ENCODE measurements at regions not wholly inside any gene's neighbourhood (a gene's known extent, or its start where the extent isn't known, plus 50 kb on each side); places are given as distances from the start of the nearest gene placed in this dataset.

GRCh38 chr13:81683521-81683920 is 1342.6 kb upstream of the SPRY2 start:
- TF ChIP-seq JUN (IDR thresholded peaks at IDR 0.05; ENCODE audit: borderline replicate concordance, insufficient read depth, insufficient read length, low read depth) (no peak), MAX (IDR thresholded peaks at IDR 0.05; ENCODE audit: insufficient read depth, insufficient read length) (no peak), EZH2 (IDR thresholded peaks at IDR 0.05; ENCODE audit: borderline replicate concordance, low read depth, low read length, severe bottlenecking) (no peak), POLR2AphosphoS5 (IDR thresholded peaks at IDR 0.05; ENCODE audit: insufficient read depth, low read depth, low read length) (no peak), GATA2 (IDR thresholded peaks at IDR 0.05; ENCODE audit: insufficient read depth, insufficient read length, low read depth, low read length) (no peak), CTCF (IDR thresholded peaks at IDR 0.05; ENCODE audit: extremely low read depth in 1 of 2, insufficient read depth in 1 of 2, low read depth in 1 of 2, low read length in 2 of 2) (no peak), POLR2A (IDR thresholded peaks at IDR 0.05; ENCODE audit: low read depth, low read length) (no peak), MYC (IDR thresholded peaks at IDR 0.05; ENCODE audit: low read depth, low read length) (no peak), FOS (IDR thresholded peaks at IDR 0.05; ENCODE audit: borderline replicate concordance, insufficient read depth, low read length) (no peak)
- no peaks in the 10 kb centered on the region for H3K4me1 ChIP-seq (ENCODE audit: control insufficient read depth, extremely low read depth, insufficient read depth, low read length)
- H3K27ac ChIP-seq (ENCODE audit: insufficient read depth, low read depth, low read length), result no peak overlapping the region
- no peaks in the 10 kb centered on the region for H3K36me3 ChIP-seq (ENCODE audit: control insufficient read depth in 2 of 2, extremely low read depth in 1 of 2, insufficient read depth in 2 of 2, low read length in 2 of 2)
- no peak overlapping the region for H2AFZ ChIP-seq (ENCODE audit: low read depth, low read length)
- no peaks in the 10 kb centered on the region for H3K9me3 ChIP-seq (replicated peaks; ENCODE audit: control insufficient read depth, insufficient read depth, low read length)
- POLR2A ChIA-PET, result no interaction called here
- H3K27me3 ChIP-seq (ENCODE audit: control insufficient read depth in 2 of 2, insufficient read depth in 2 of 2, low read length in 2 of 2), result no peaks in the 10 kb centered on the region
- H3K9ac ChIP-seq (replicated peaks; ENCODE audit: extremely low read depth, insufficient read depth, low read length), result no peak overlapping the region
- dilution Hi-C loops (cut with MboI; ENCODE audit: extremely low pct_ligation_motif_present, low sequenced_read_pairs) (no loop called here), intact Hi-C loops (cut with micrococcal nuclease) (no loop called here)
- CTCF ChIA-PET, result no interaction called here
- H3K9me1 ChIP-seq (replicated peaks; ENCODE audit: control insufficient read depth, extremely low read depth, insufficient read depth, low read length), result no peaks in the 10 kb centered on the region
- no peaks in the 10 kb centered on the region for H4K20me1 ChIP-seq (replicated peaks; ENCODE audit: control insufficient read depth, extremely low read depth, insufficient read depth, low read length)
- BruUV-seq (replicated peaks), result no TSS peak
- FAIRE-seq, result no peak
- H3K79me2 ChIP-seq (ENCODE audit: control insufficient read depth, insufficient read depth, low read length), result no peaks in the 10 kb centered on the region
- H3K4me2 ChIP-seq (ENCODE audit: insufficient read depth, low read length), result no peak overlapping the region
- H3K4me3 ChIP-seq (replicated peaks in 1 of 3; ENCODE audit: insufficient read depth in 1 of 3, low read depth in 1 of 3, low read length in 3 of 3), result no peak overlapping the region
- no peak for DNase-seq (ENCODE audit: low read depth, low spot score)

Measured in endothelial cell of umbilical vein (primary cell).